HuH-7 (cell line): ENCODE measurements at regions not wholly inside any gene's neighbourhood (a gene's known extent, or its start where the extent isn't known, plus 50 kb on each side); places are given as distances from the start of the nearest gene placed in this dataset.

Experiments
- DNase-seq: peaks from one replicate; pipeline ENCODE4 v3.0.0; 2011; ENCODE audit warnings: low spot score

GRCh38 chr17:6325051-6325450 is 109.9 kb downstream of the AIPL1 start:
- DNase-seq = no peak

- DNase-seq = no peak
These were observed 111.1 kb downstream of the AIPL1 start for GRCh38 chr17:6323626-6324356.

- DNase-seq = no peak
These were observed 112.6 kb downstream of the AIPL1 start for GRCh38 chr17:6322316-6322715.

GRCh38 chr17:6314311-6314710 is 120.6 kb downstream of the AIPL1 start:
- no peak for DNase-seq

GRCh38 chr17:6313835-6314234 is 121.1 kb downstream of the AIPL1 start:
- no peak for DNase-seq

- DNase-seq = no peak
These were observed 128.1 kb downstream of the AIPL1 start for GRCh38 chr17:6306820-6307219.

- DNase-seq = no peak
These were observed 129.1 kb downstream of the AIPL1 start for GRCh38 chr17:6305613-6306360.

- DNase-seq = no peak
These were observed 129.9 kb downstream of the AIPL1 start for GRCh38 chr17:6304894-6305612.

GRCh38 chr17:6303664-6304063 is 131.3 kb downstream of the AIPL1 start:
- peak; percentile 26 for DNase-seq

GRCh38 chr17:6299275-6299674 is 135.6 kb downstream of the AIPL1 start:
- DNase-seq = no peak

GRCh38 chr17:6297960-6298359 is 137.0 kb downstream of the AIPL1 start:
- no peak for DNase-seq

- no peak for DNase-seq
These were observed 137.8 kb downstream of the AIPL1 start for GRCh38 chr17:6297119-6297518.

- DNase-seq = no peak
These were observed 144.3 kb downstream of the AIPL1 start for GRCh38 chr17:6290488-6291196.

GRCh38 chr17:6286233-6286632 is 148.7 kb downstream of the AIPL1 start:
- DNase-seq = no peak

GRCh38 chr17:6285486-6285885 is 149.4 kb downstream of the AIPL1 start:
- DNase-seq = no peak

- peak; percentile 8 for DNase-seq
These were observed 155.3 kb downstream of the AIPL1 start for GRCh38 chr17:6279659-6280058.

- no peak for DNase-seq
These were observed 156.5 kb downstream of the AIPL1 start for GRCh38 chr17:6278376-6278775.

- DNase-seq = no peak
These were observed 158.2 kb downstream of the AIPL1 start for GRCh38 chr17:6276711-6277110.

- DNase-seq = no peak
These were observed 160.6 kb downstream of the AIPL1 start for GRCh38 chr17:6274310-6274709.

- DNase-seq = peak; percentile 22
These were observed 165.4 kb downstream of the AIPL1 start for GRCh38 chr17:6269478-6269877.

GRCh38 chr17:6261466-6261865 is 173.5 kb downstream of the AIPL1 start:
- DNase-seq = no peak

- no peak for DNase-seq
These were observed 175.0 kb downstream of the AIPL1 start for GRCh38 chr17:6259899-6260298.
